HepG2 (cell line): ENCODE measurements at regions not wholly inside any gene's neighbourhood (a gene's known extent, or its start where the extent isn't known, plus 50 kb on each side); places are given as distances from the start of the nearest gene placed in this dataset.

Experiments
- ATAC-seq: fragments of 200-7000 bp; cut with Tn5 transposase; 3 replicates; pipeline ENCODE4 v1.9.1; 2020; ENCODE audit warnings: mild to moderate bottlenecking, moderate library complexity
- BruUV-seq: library from RNA; stranded (reverse); fragments of 400-500 nt; replicated peaks from 2 replicates; lab custom pipeline; 2021; lab: Mats Ljungman, UMichigan
- CTCF ChIA-PET: fragments of 300-600 bp; formaldehyde crosslinking; extraction: SDS; loops from one replicate; lab custom pipeline; 2021; ENCODE audit warnings: low total read pairs, inconsistent platforms, low intra/inter-chr PET ratio; lab: Yijun Ruan, JAX
- POLR2A ChIA-PET: fragments of 350-600 bp; sonication (Branson Sonifier 250); formaldehyde crosslinking; loops from one replicate; lab custom pipeline; 2020; ENCODE audit warnings: antibody characterized with exemption, inconsistent platforms; lab: Yijun Ruan, JAX
- DNase-seq: peaks from one replicate; pipeline ENCODE4 v3.0.0-alpha.2; 2015; ENCODE audit warnings: low spot score
- FAIRE-seq: peaks from 3 replicates; lab custom pipeline; 2011; peaks lifted over from hg19 to GRCh38; lab: Jason Lieb, UNC
- H2AFZ ChIP-seq: one replicate; pipeline ENCODE4 v1.6.1; 2011; ENCODE audit warnings: low read length, inconsistent platforms
- H3K27ac ChIP-seq: fragments of 300-600 bp; 3 replicates; pipeline ENCODE4 v1.8.0; 2011; ENCODE audit warnings: mixed run types, mild to moderate bottlenecking, mixed read lengths, low read length, inconsistent platforms; ENCODE audit not compliant: insufficient read depth; ENCODE audit errors: extremely low read length
- H3K27me3 ChIP-seq, 2 experiments: fragments of 200-600 bp in 1 of 2; 2 replicates in 1 of 2; 3 replicates in 1 of 2; pipeline versions ENCODE4 v1.6.0 to v1.8.0; 2011; ENCODE audit warnings: low read length in 2 of 2, mild to moderate bottlenecking in 2 of 2, moderate library complexity in 2 of 2, inconsistent platforms in 1 of 2; ENCODE audit not compliant: insufficient read depth in 2 of 2, control insufficient read depth in 1 of 2
- H3K36me3 ChIP-seq, 2 experiments: fragments of 200-600 bp in 1 of 2; replicated peaks in 1 of 2; 2 replicates in 1 of 2; 3 replicates in 1 of 2; pipeline versions ENCODE4 v1.5.1 to v1.8.0; 2011; ENCODE audit warnings: low read length in 2 of 2, inconsistent platforms in 1 of 2; ENCODE audit not compliant: insufficient read depth in 2 of 2, control insufficient read depth in 1 of 2
- H3K4me1 ChIP-seq: 2 replicates; pipeline ENCODE4 v1.5.1; 2012; ENCODE audit warnings: low read length, inconsistent platforms; ENCODE audit not compliant: insufficient read depth
- H3K4me2 ChIP-seq: 2 replicates; pipeline ENCODE4 v1.6.0; 2011; ENCODE audit warnings: low read depth, low read length, inconsistent platforms
- H3K4me3 ChIP-seq, 3 experiments: fragments of 200-600 bp in 1 of 3; sonication (generic), shearing (Covaris generic) in 1 of 3; replicated peaks in 1 of 3; 2 replicates each; pipeline ENCODE4 v1.5.1; 2011 to 2016; ENCODE audit warnings: low read length in 3 of 3, inconsistent platforms in 2 of 3, low read depth in 2 of 3, mild to moderate bottlenecking in 2 of 3, control low read depth in 1 of 3, mixed read lengths in 1 of 3; ENCODE audit not compliant: insufficient read depth in 1 of 3
- H3K79me2 ChIP-seq: one replicate; pipeline ENCODE4 v1.6.1; 2011; ENCODE audit warnings: low read length, inconsistent platforms; ENCODE audit not compliant: insufficient read depth
- H3K9ac ChIP-seq: 2 replicates; pipeline ENCODE4 v1.6.0; 2011; ENCODE audit warnings: mild to moderate bottlenecking, low read depth, low read length, inconsistent platforms; ENCODE audit not compliant: insufficient read depth
- H3K9me3 ChIP-seq: 2 replicates; pipeline ENCODE4 v1.5.1; 2012; ENCODE audit warnings: mild to moderate bottlenecking, low read length
- H4K20me1 ChIP-seq: 2 replicates; pipeline ENCODE4 v1.6.0; 2011; ENCODE audit warnings: inconsistent platforms, mild to moderate bottlenecking, low read length, moderate library complexity; ENCODE audit not compliant: insufficient read depth
- ESRRA ChIP-seq: sonication (generic); formaldehyde crosslinking; IDR thresholded peaks from 2 replicates; pipeline ENCODE4 v1.5.1; 2020; ENCODE audit warnings: mild to moderate bottlenecking, low read depth, missing genetic modification reagents
- HNRNPH1 ChIP-seq: fragments of 200-400 bp; formaldehyde crosslinking; optimal IDR thresholded peaks from 2 replicates; pipeline ENCODE3; 2017; ENCODE audit warnings: mild to moderate bottlenecking, low read depth, low read length
- ISX ChIP-seq: sonication (generic); formaldehyde crosslinking; conservative IDR thresholded peaks from 2 replicates; pipeline ENCODE4 v1.5.0; 2020; ENCODE audit warnings: missing genetic modification reagents
- LCORL ChIP-seq, 2 experiments: fragments of 450-650 bp in 1 of 2; sonication (generic) in 1 of 2; formaldehyde crosslinking in 1 of 2; IDR thresholded peaks; 2 replicates each; pipeline versions ENCODE4 v1.5.0 to v1.6.1; 2017 to 2020; ENCODE audit warnings: antibody characterized with exemption in 1 of 2, missing genetic modification reagents in 1 of 2
- PHB2 ChIP-seq: fragments of 450-650 bp; IDR thresholded peaks from 2 replicates; pipeline ENCODE4 v1.6.1; 2018; ENCODE audit not compliant: partially characterized antibody
- POLR2AphosphoS5 ChIP-seq: IDR thresholded peaks from 2 replicates; pipeline ENCODE4 v1.6.1; 2012; ENCODE audit warnings: low read depth, low read length
- SMYD3 ChIP-seq: sonication (generic); formaldehyde crosslinking; IDR thresholded peaks from 2 replicates; pipeline ENCODE4 v1.8.1; 2023; ENCODE audit warnings: mild to moderate bottlenecking, missing genetic modification reagents
- SP5 ChIP-seq: IDR thresholded peaks from 2 replicates; pipeline ENCODE4 v1.6.1; 2016; ENCODE audit warnings: low read depth, borderline replicate concordance
- ZNF749 ChIP-seq: sonication (generic); formaldehyde crosslinking; IDR thresholded peaks from 2 replicates; pipeline ENCODE4 v1.8.0; 2022; ENCODE audit warnings: mild to moderate bottlenecking, missing genetic modification reagents, moderate library complexity, borderline replicate concordance
- ZSCAN20 ChIP-seq: sonication (generic); formaldehyde crosslinking; IDR thresholded peaks from 2 replicates; pipeline ENCODE4 v1.4.0; 2020; ENCODE audit warnings: missing genetic modification reagents, mild to moderate bottlenecking, borderline replicate concordance
- WGBS: methylation state at CpG from one replicate; pipeline ENCODE4 v1.1.6; 2017; ENCODE audit warnings: low lambda C conversion rate; 5-methylcytosine and 5-hydroxymethylcytosine counted together
- in situ Hi-C: cut with HindIII; loops from 2 replicates; pipeline ENCODE4 v1.10.0; 2017; ENCODE audit warnings: low pct_unique_long_range_greater_than_20kb; ENCODE audit not compliant: extremely low pct_ligation_motif_present
- intact Hi-C: fragments of 100-400 bp; cut with micrococcal nuclease; formaldehyde crosslinking; loops from one replicate; pipeline ENCODE4 v1.10.0; 2022; ENCODE audit not compliant: unreplicated experiment
- TF ChIP-seq, protein P1 (sequence below): sonication (generic); formaldehyde crosslinking; IDR thresholded peaks from 2 replicates; pipeline ENCODE4 v1.4.0; 2020; ENCODE audit warnings: mild to moderate bottlenecking, missing genetic modification reagents, borderline replicate concordance
- TF ChIP-seq, protein P2 (sequence below): sonication (generic); formaldehyde crosslinking; IDR thresholded peaks from 2 replicates; pipeline ENCODE4 v1.5.1; 2020; ENCODE audit warnings: missing genetic modification reagents, mild to moderate bottlenecking, borderline replicate concordance
- TF ChIP-seq, protein P3 (sequence below): sonication (generic); formaldehyde crosslinking; IDR thresholded peaks from 2 replicates; pipeline ENCODE4 v1.4.0; 2020; ENCODE audit warnings: missing genetic modification reagents
- TF ChIP-seq, protein P4 (sequence below): sonication (generic); formaldehyde crosslinking; IDR thresholded peaks from 2 replicates; pipeline ENCODE4 v1.4.0; 2020; ENCODE audit warnings: missing genetic modification reagents

DNA sequence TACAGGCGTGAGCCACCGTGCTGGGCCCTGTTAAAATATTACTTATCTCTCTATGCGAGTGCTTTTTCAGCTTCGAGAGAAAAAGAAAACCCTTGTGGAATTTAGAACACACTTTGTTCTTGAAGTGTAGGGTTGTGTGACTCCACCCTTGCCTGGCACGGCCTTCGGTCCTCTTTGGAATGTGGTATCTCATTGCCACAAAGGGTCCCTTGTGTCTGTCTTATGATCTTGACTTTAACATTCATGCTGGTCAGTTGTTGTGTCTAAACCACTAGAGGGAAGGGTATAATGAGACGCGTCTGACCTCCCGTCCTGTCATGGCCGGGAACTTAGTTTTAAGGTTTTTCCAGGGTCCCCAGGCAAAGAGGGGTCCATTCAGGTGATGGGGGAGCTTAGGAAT is 246.4 kb downstream of the VAPA start:
- DNase-seq (peak; percentile 26), ATAC-seq (peak; percentile 56), FAIRE-seq (no peak)
- no peaks in the 10 kb centered on the region for H4K20me1 ChIP-seq
- H3K9ac ChIP-seq = no peak overlapping the region
- 3% methylated on average over 10 of the region's 10 CpGs for WGBS
- H3K4me1 ChIP-seq = no peaks in the 10 kb centered on the region
- TF ChIP-seq ZNF749 (CRISPR knock-in tag) = no peak
- no peak for TF ChIP-seq POLR2AphosphoS5
- no peak for TF ChIP-seq ISX
- no peak for TF ChIP-seq ESRRA (CRISPR knock-in tag)
- no peak for TF ChIP-seq HNRNPH1
- ChIA-PET POLR2A (no interaction called here), CTCF (no interaction called here)
- no peak overlapping the region for H3K4me3 ChIP-seq
- H3K79me2 ChIP-seq = no peaks in the 10 kb centered on the region
- H3K27me3 ChIP-seq = peaks cover 0 to 11% of the 10 kb centered on the region in 2 experiments; a peak in 2 of 5 replicates
- no peak overlapping the region for H3K27ac ChIP-seq
- H3K9me3 ChIP-seq = no peaks in the 10 kb centered on the region
- H3K4me2 ChIP-seq = no peak overlapping the region
- H3K36me3 ChIP-seq = no peaks in the 10 kb centered on the region
- intact Hi-C loops = no loop called here
- no TSS peak for BruUV-seq
- in situ Hi-C loops = no loop called here
- H2AFZ ChIP-seq = no peak overlapping the region

DNA sequence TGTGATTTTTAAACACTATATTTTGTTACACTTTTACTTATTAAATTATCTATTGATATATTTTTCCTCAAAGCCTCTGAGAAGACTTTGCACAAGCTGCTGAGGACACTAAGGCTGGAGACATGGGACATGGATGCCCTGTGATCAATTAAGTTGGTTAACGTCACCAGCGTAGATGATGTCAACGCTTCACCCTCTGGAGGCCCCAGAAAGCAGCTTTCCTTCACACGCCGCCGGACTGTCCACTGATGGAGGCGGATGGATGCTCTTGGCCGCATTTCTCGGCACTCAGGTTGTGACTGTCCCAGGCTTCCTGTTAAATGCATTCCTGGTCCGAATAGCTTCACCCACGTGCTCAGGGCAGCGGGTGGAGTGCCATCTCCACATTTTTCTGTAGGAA is 247.5 kb downstream of the VAPA start:
- Histone ChIP-seq H3K36me3 (no peaks in the 10 kb centered on the region), H3K27ac (no peak overlapping the region), H3K4me1 (no peaks in the 10 kb centered on the region), H3K79me2 (no peaks in the 10 kb centered on the region), H2AFZ (no peak overlapping the region), H3K4me2 (no peak overlapping the region), H3K27me3 (peaks cover 0 to 14% of the 10 kb centered on the region in 2 experiments; a peak in 4 of 5 replicates), H3K9ac (no peak overlapping the region), H4K20me1 (no peaks in the 10 kb centered on the region), H3K4me3 (no peak overlapping the region), H3K9me3 (no peaks in the 10 kb centered on the region)
- DNase-seq = no peak
- POLR2A ChIA-PET = no interaction called here
- intact Hi-C loops (no loop called here), in situ Hi-C loops (no loop called here)
- no TSS peak for BruUV-seq
- FAIRE-seq = no peak
- CTCF ChIA-PET = no interaction called here
- 79% methylated on average over 12 of the region's 12 CpGs for WGBS
- ATAC-seq = no peak
- TF ChIP-seq, protein P1, sequence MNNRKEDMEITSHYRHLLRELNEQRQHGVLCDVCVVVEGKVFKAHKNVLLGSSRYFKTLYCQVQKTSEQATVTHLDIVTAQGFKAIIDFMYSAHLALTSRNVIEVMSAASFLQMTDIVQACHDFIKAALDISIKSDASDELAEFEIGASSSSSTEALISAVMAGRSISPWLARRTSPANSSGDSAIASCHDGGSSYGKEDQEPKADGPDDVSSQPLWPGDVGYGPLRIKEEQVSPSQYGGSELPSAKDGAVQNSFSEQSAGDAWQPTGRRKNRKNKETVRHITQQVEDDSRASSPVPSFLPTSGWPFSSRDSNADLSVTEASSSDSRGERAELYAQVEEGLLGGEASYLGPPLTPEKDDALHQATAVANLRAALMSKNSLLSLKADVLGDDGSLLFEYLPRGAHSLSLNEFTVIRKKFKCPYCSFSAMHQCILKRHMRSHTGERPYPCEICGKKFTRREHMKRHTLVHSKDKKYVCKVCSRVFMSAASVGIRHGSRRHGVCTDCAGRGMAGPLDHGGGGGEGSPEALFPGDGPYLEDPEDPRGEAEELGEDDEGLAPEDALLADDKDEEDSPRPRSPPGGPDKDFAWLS (CRISPR knock-in tag) = no peak
- no peak for TF ChIP-seq SP5 (CRISPR knock-in tag)
- TF ChIP-seq, protein P2, sequence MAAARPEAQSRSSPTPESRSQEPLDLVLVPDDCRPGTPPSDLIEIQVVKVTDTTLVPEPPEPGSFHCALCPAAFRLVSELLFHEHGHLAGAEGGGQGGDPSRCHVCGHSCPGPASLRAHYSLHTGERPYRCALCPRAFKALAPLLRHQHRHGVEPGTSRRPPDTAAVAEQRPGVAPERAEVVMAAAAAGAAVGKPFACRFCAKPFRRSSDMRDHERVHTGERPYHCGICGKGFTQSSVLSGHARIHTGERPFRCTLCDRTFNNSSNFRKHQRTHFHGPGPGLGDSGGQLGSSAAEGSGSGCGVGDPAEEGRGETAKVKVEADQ = no peak
- TF ChIP-seq, protein P3, sequence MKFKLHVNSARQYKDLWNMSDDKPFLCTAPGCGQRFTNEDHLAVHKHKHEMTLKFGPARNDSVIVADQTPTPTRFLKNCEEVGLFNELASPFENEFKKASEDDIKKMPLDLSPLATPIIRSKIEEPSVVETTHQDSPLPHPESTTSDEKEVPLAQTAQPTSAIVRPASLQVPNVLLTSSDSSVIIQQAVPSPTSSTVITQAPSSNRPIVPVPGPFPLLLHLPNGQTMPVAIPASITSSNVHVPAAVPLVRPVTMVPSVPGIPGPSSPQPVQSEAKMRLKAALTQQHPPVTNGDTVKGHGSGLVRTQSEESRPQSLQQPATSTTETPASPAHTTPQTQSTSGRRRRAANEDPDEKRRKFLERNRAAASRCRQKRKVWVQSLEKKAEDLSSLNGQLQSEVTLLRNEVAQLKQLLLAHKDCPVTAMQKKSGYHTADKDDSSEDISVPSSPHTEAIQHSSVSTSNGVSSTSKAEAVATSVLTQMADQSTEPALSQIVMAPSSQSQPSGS (CRISPR knock-in tag) = no peak
- TF ChIP-seq, protein P4, sequence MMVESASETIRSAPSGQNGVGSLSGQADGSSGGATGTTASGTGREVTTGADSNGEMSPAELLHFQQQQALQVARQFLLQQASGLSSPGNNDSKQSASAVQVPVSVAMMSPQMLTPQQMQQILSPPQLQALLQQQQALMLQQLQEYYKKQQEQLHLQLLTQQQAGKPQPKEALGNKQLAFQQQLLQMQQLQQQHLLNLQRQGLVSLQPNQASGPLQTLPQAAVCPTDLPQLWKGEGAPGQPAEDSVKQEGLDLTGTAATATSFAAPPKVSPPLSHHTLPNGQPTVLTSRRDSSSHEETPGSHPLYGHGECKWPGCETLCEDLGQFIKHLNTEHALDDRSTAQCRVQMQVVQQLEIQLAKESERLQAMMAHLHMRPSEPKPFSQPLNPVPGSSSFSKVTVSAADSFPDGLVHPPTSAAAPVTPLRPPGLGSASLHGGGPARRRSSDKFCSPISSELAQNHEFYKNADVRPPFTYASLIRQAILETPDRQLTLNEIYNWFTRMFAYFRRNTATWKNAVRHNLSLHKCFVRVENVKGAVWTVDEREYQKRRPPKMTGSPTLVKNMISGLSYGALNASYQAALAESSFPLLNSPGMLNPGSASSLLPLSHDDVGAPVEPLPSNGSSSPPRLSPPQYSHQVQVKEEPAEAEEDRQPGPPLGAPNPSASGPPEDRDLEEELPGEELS (CRISPR knock-in tag) = no peak
- no peak for TF ChIP-seq ZSCAN20 (CRISPR knock-in tag)
- no peak for TF ChIP-seq SMYD3 (CRISPR knock-in tag)
- no peak for TF ChIP-seq LCORL (IDR thresholded peaks at IDR 0.05)
- no peak for TF ChIP-seq LCORL (CRISPR knock-in tag; IDR thresholded peaks at IDR 0.05)
- TF ChIP-seq PHB2 = no peak
